HEK293 (cell line): ENCODE measurements at regions not wholly inside any gene's neighbourhood (a gene's known extent, or its start where the extent isn't known, plus 50 kb on each side); places are given as distances from the start of the nearest gene placed in this dataset.

Experiments used
- TCF7L2 ChIP-seq: IDR thresholded peaks from 2 replicates; pipeline ENCODE4 v1.6.1; 2011; ENCODE audit warnings: low read depth, mild to moderate bottlenecking, inconsistent platforms, low read length, moderate library complexity, borderline replicate concordance
- ZBTB21 ChIP-seq: fragments of 450-650 bp; formaldehyde crosslinking; IDR thresholded peaks from 2 replicates; pipeline ENCODE4 v1.5.1; 2017; ENCODE audit warnings: missing biosample characterization, missing genetic modification characterization
- ZNF10 ChIP-seq: fragments of 450-650 bp; formaldehyde crosslinking; IDR thresholded peaks from 2 replicates; pipeline ENCODE4 v1.5.1; 2017; ENCODE audit warnings: missing biosample characterization, missing genetic modification characterization
- ZNF274 ChIP-seq, 2 experiments: fragments of 200-500 bp in 1 of 2; fragments of 450-650 bp in 1 of 2; sonication (Bioruptor generic) in 1 of 2; formaldehyde crosslinking in 1 of 2; IDR thresholded peaks; 2 replicates each; pipeline versions ENCODE4 v1.5.1 to v1.6.1; 2014 to 2016; ENCODE audit warnings: borderline replicate concordance in 1 of 2, inconsistent platforms in 1 of 2, low read length in 1 of 2, missing biosample characterization in 1 of 2, missing genetic modification characterization in 1 of 2
- ZNF280D ChIP-seq: fragments of 450-650 bp; formaldehyde crosslinking; IDR thresholded peaks from 2 replicates; pipeline ENCODE4 v1.5.1; 2016; ENCODE audit warnings: missing biosample characterization, missing genetic modification characterization
- ZNF433 ChIP-seq: fragments of 450-650 bp; formaldehyde crosslinking; IDR thresholded peaks from 2 replicates; pipeline ENCODE4 v1.5.1; 2016; ENCODE audit warnings: missing biosample characterization, missing genetic modification characterization, low read depth
- ZNF777 ChIP-seq: fragments of 450-650 bp; formaldehyde crosslinking; IDR thresholded peaks from 2 replicates; pipeline ENCODE4 v1.5.1; 2017; ENCODE audit warnings: missing biosample characterization, missing genetic modification characterization, borderline replicate concordance
- TF ChIP-seq, protein P1 (sequence below): fragments of 450-650 bp; formaldehyde crosslinking; IDR thresholded peaks from 2 replicates; pipeline ENCODE4 v1.5.1; 2016; ENCODE audit warnings: missing biosample characterization, missing genetic modification characterization

- TF ChIP-seq TCF7L2 (no peak), ZNF777 (tag by site-specific recombination) (no peak), ZNF280D (tag by site-specific recombination) (no peak), ZNF274 (IDR thresholded peaks at IDR 0.05; ENCODE audit: low read length) (no peak), ZNF274 (tag by site-specific recombination; IDR thresholded peaks at IDR 0.05; ENCODE audit: borderline replicate concordance) (no peak), ZNF433 (tag by site-specific recombination) (no peak), ZBTB21 (tag by site-specific recombination) (no peak), ZNF10 (no peak)
- TF ChIP-seq, protein P1, sequence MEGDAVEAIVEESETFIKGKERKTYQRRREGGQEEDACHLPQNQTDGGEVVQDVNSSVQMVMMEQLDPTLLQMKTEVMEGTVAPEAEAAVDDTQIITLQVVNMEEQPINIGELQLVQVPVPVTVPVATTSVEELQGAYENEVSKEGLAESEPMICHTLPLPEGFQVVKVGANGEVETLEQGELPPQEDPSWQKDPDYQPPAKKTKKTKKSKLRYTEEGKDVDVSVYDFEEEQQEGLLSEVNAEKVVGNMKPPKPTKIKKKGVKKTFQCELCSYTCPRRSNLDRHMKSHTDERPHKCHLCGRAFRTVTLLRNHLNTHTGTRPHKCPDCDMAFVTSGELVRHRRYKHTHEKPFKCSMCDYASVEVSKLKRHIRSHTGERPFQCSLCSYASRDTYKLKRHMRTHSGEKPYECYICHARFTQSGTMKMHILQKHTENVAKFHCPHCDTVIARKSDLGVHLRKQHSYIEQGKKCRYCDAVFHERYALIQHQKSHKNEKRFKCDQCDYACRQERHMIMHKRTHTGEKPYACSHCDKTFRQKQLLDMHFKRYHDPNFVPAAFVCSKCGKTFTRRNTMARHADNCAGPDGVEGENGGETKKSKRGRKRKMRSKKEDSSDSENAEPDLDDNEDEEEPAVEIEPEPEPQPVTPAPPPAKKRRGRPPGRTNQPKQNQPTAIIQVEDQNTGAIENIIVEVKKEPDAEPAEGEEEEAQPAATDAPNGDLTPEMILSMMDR (tag by site-specific recombination): no peak
Observed at GRCh38 chr5:8695902-8696845, 827.2 kb downstream of the MTRR start.
